22Rv1 (cell line): ENCODE measurements at regions not wholly inside any gene's neighbourhood (a gene's known extent, or its start where the extent isn't known, plus 50 kb on each side); places are given as distances from the start of the nearest gene placed in this dataset.

Experiments used
- ZFX ChIP-seq: fragments of 450-650 bp; IDR thresholded peaks from 2 replicates; pipeline ENCODE4 v1.6.1; 2017; ENCODE audit warnings: antibody characterized with exemption, borderline replicate concordance
- TF ChIP-seq, protein P1 (sequence below): fragments of 450-650 bp; IDR thresholded peaks from 2 replicates; pipeline ENCODE4 v1.5.1; 2017; ENCODE audit warnings: mild to moderate bottlenecking

DNA sequence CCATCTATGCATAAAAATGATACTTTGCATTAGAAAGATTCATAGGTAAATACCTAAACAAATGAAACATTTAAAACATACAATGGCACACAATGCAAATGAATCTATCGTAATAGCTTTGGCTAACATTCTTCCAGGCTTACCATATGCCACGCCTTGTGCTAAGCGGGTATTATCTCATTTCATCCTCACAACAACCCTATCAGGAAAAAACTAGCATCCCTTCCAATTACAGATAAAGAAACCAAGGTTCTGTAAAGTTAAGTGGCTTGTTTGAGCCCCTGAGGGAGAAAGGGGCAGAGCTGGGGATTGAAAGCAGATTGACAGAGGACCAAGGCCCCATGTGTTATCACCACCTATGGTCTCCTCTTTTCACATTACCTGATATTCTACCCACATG lies 145.4 kb upstream of the ETAA1 start:
- TF ChIP-seq, protein P1, sequence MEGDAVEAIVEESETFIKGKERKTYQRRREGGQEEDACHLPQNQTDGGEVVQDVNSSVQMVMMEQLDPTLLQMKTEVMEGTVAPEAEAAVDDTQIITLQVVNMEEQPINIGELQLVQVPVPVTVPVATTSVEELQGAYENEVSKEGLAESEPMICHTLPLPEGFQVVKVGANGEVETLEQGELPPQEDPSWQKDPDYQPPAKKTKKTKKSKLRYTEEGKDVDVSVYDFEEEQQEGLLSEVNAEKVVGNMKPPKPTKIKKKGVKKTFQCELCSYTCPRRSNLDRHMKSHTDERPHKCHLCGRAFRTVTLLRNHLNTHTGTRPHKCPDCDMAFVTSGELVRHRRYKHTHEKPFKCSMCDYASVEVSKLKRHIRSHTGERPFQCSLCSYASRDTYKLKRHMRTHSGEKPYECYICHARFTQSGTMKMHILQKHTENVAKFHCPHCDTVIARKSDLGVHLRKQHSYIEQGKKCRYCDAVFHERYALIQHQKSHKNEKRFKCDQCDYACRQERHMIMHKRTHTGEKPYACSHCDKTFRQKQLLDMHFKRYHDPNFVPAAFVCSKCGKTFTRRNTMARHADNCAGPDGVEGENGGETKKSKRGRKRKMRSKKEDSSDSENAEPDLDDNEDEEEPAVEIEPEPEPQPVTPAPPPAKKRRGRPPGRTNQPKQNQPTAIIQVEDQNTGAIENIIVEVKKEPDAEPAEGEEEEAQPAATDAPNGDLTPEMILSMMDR = no peak
- TF ChIP-seq ZFX = no peak
